ENCODE measurements at regions not wholly inside any gene's neighbourhood (a gene's known extent, or its start where the extent isn't known, plus 50 kb on each side); places are given as distances from the start of the nearest gene placed in this dataset.
A peak's percentile ranks its signal among the peaks of the same experiment; 100 is the strongest.

- FAIRE-seq (no peak), DNase-seq (ENCODE audit: low read depth) (no peak)
- no peak overlapping the region for H3K4me2 ChIP-seq (ENCODE audit: low read length)
- H3K4me1 ChIP-seq (ENCODE audit: insufficient read depth, low read length), result no peaks in the 10 kb centered on the region
- Mint-ChIP-seq H3K27me3 (ENCODE audit: low read depth, unreplicated experiment) (no peaks in the 10 kb centered on the region), H3K4me1 (ENCODE audit: low read depth, unreplicated experiment) (peaks cover 18% of the 10 kb centered on the region), H3K9me3 (ENCODE audit: unreplicated experiment) (no peaks in the 10 kb centered on the region), H3K27ac (ENCODE audit: unreplicated experiment) (peak overlapping the region; percentile 4), H3K36me3 (ENCODE audit: low read depth, unreplicated experiment) (no peaks in the 10 kb centered on the region), H3K4me3 (ENCODE audit: unreplicated experiment) (no peak overlapping the region)
- H3K27ac ChIP-seq (ENCODE audit: low read depth, low read length), result no peak overlapping the region
- no peak overlapping the region for H3K4me3 ChIP-seq (ENCODE audit: insufficient read depth, low read depth, low read length)
- no peaks in the 10 kb centered on the region for H3K27me3 ChIP-seq (ENCODE audit: insufficient read depth, low read length)
- TF ChIP-seq EZH2 (IDR thresholded peaks at IDR 0.05; ENCODE audit: insufficient read depth, low read length) (no peak), CTCF (IDR thresholded peaks at IDR 0.05; ENCODE audit: insufficient read depth, low read depth, low read length) (no peak)
- H3K9me3 ChIP-seq (ENCODE audit: insufficient read depth, low read depth, low read length), result no peaks in the 10 kb centered on the region
- no peak overlapping the region for H3K9ac ChIP-seq (ENCODE audit: low read length)
- no peaks in the 10 kb centered on the region for H3K79me2 ChIP-seq (ENCODE audit: insufficient read depth, low read length)
- H3K36me3 ChIP-seq (ENCODE audit: insufficient read depth, low read length), result no peaks in the 10 kb centered on the region
- H4K20me1 ChIP-seq (ENCODE audit: insufficient read depth, low read length), result no peaks in the 10 kb centered on the region
- H2AFZ ChIP-seq (ENCODE audit: low read depth, low read length), result no peak overlapping the region
Measured at GRCh38 chrX:20670611-20671010, 403.9 kb upstream of the RPS6KA3 start.

GRCh38 chrX:20668550-20668949 lies 401.8 kb upstream of the RPS6KA3 start:
- Mint-ChIP-seq H3K4me1 (ENCODE audit: low read depth, unreplicated experiment) (peaks cover 25% of the 10 kb centered on the region), H3K9me3 (ENCODE audit: unreplicated experiment) (no peaks in the 10 kb centered on the region), H3K27ac (ENCODE audit: unreplicated experiment) (no peak overlapping the region), H3K36me3 (ENCODE audit: low read depth, unreplicated experiment) (no peaks in the 10 kb centered on the region), H3K27me3 (ENCODE audit: low read depth, unreplicated experiment) (no peaks in the 10 kb centered on the region), H3K4me3 (ENCODE audit: unreplicated experiment) (no peak overlapping the region)
- no peak overlapping the region for H3K4me2 ChIP-seq (ENCODE audit: low read length)
- no peak overlapping the region for H3K9ac ChIP-seq (ENCODE audit: low read length)
- no peaks in the 10 kb centered on the region for H4K20me1 ChIP-seq (ENCODE audit: insufficient read depth, low read length)
- no peak for DNase-seq (ENCODE audit: low read depth)
- no peaks in the 10 kb centered on the region for H3K4me1 ChIP-seq (ENCODE audit: insufficient read depth, low read length)
- TF ChIP-seq CTCF (IDR thresholded peaks at IDR 0.05; ENCODE audit: insufficient read depth, low read depth, low read length) (no peak), EZH2 (IDR thresholded peaks at IDR 0.05; ENCODE audit: insufficient read depth, low read length) (no peak)
- no peaks in the 10 kb centered on the region for H3K9me3 ChIP-seq (ENCODE audit: insufficient read depth, low read depth, low read length)
- no peak overlapping the region for H3K4me3 ChIP-seq (ENCODE audit: insufficient read depth, low read depth, low read length)
- H3K79me2 ChIP-seq (ENCODE audit: insufficient read depth, low read length), result no peaks in the 10 kb centered on the region
- H2AFZ ChIP-seq (ENCODE audit: low read depth, low read length), result no peak overlapping the region
- no peak overlapping the region for H3K27ac ChIP-seq (ENCODE audit: low read depth, low read length)
- H3K27me3 ChIP-seq (ENCODE audit: insufficient read depth, low read length), result no peaks in the 10 kb centered on the region
- no peak for FAIRE-seq
- no peaks in the 10 kb centered on the region for H3K36me3 ChIP-seq (ENCODE audit: insufficient read depth, low read length)

GRCh38 chrX:20666331-20666730 lies 399.6 kb upstream of the RPS6KA3 start:
- Mint-ChIP-seq H3K4me1 (ENCODE audit: low read depth, unreplicated experiment) (peaks cover 11% of the 10 kb centered on the region), H3K27ac (ENCODE audit: unreplicated experiment) (no peak overlapping the region)
- FAIRE-seq, result no peak

More at GRCh38 chrX:20666331-20666730, 399.6 kb upstream of the RPS6KA3 start:
- Histone ChIP-seq H3K9me3 (ENCODE audit: insufficient read depth, low read depth, low read length) (no peaks in the 10 kb centered on the region), H3K27me3 (ENCODE audit: insufficient read depth, low read length) (no peaks in the 10 kb centered on the region), H3K4me3 (ENCODE audit: insufficient read depth, low read depth, low read length) (no peak overlapping the region), H4K20me1 (ENCODE audit: insufficient read depth, low read length) (no peaks in the 10 kb centered on the region), H3K4me2 (ENCODE audit: low read length) (no peak overlapping the region), H3K4me1 (ENCODE audit: insufficient read depth, low read length) (no peaks in the 10 kb centered on the region), H3K36me3 (ENCODE audit: insufficient read depth, low read length) (no peaks in the 10 kb centered on the region), H3K27ac (ENCODE audit: low read depth, low read length) (no peak overlapping the region), H3K79me2 (ENCODE audit: insufficient read depth, low read length) (no peaks in the 10 kb centered on the region), H2AFZ (ENCODE audit: low read depth, low read length) (no peak overlapping the region), H3K9ac (ENCODE audit: low read length) (no peak overlapping the region)
- H3K27me3 Mint-ChIP-seq (ENCODE audit: low read depth, unreplicated experiment), result no peaks in the 10 kb centered on the region
- TF ChIP-seq EZH2 (IDR thresholded peaks at IDR 0.05; ENCODE audit: insufficient read depth, low read length), result no peak
- TF ChIP-seq CTCF (IDR thresholded peaks at IDR 0.05; ENCODE audit: insufficient read depth, low read depth, low read length), result no peak
- H3K9me3 Mint-ChIP-seq (ENCODE audit: unreplicated experiment), result no peaks in the 10 kb centered on the region
- no peaks in the 10 kb centered on the region for H3K36me3 Mint-ChIP-seq (ENCODE audit: low read depth, unreplicated experiment)
- no peak overlapping the region for H3K4me3 Mint-ChIP-seq (ENCODE audit: unreplicated experiment)
- DNase-seq (ENCODE audit: low read depth), result no peak

Data from astrocyte (in vitro differentiated cells and primary cell).